Aorta (tissue), 5 donors: ENCODE measurements at regions not wholly inside any gene's neighbourhood (a gene's known extent, or its start where the extent isn't known, plus 50 kb on each side); places are given as distances from the start of the nearest gene placed in this dataset.

Experiments used
- ATAC-seq: fragments of 200-7000 bp; cut with Tn5 transposase; one replicate; pipeline ENCODE4 v1.9.1; 2022; ENCODE audit warnings: moderate library complexity; ENCODE audit not compliant: low FRiP score
- DNase-seq, 2 donors: peaks; one replicate each; pipeline ENCODE4 v3.0.0-alpha.2; 2020
- H3K27ac ChIP-seq, 2 donors: one replicate each; pipeline ENCODE4 v1.5.1; 2013; ENCODE audit warnings: low read length in 2 of 2, mild to moderate bottlenecking in 2 of 2, moderate library complexity in 2 of 2, control low read depth in 1 of 2, inconsistent platforms in 1 of 2, low read depth in 1 of 2
- H3K27me3 ChIP-seq, 2 donors: one replicate each; pipeline ENCODE4 v1.6.1; 2013; ENCODE audit warnings: control low read depth in 1 of 2, low read length in 1 of 2, mild to moderate bottlenecking in 1 of 2, moderate library complexity in 1 of 2; ENCODE audit not compliant: insufficient read depth in 2 of 2, control insufficient read depth in 1 of 2
- H3K36me3 ChIP-seq, 2 donors: one replicate each; pipeline ENCODE4 v1.6.1; 2013; ENCODE audit warnings: control low read depth in 1 of 2, low read length in 1 of 2, mild to moderate bottlenecking in 1 of 2; ENCODE audit not compliant: insufficient read depth in 2 of 2, control insufficient read depth in 1 of 2
- H3K4me1 ChIP-seq, 2 donors: one replicate each; pipeline ENCODE4 v1.6.1; 2013; ENCODE audit warnings: low read length in 2 of 2, control low read depth in 1 of 2, mild to moderate bottlenecking in 1 of 2, moderate library complexity in 1 of 2; ENCODE audit not compliant: insufficient read depth in 2 of 2, control insufficient read depth in 1 of 2
- H3K4me3 ChIP-seq, 2 donors: one replicate each; pipeline ENCODE4 v1.5.1; 2013; ENCODE audit warnings: low read length in 2 of 2, control low read depth in 1 of 2, mild to moderate bottlenecking in 1 of 2
- H3K9me3 ChIP-seq: one replicate; pipeline ENCODE4 v1.6.1; 2013; ENCODE audit warnings: mild to moderate bottlenecking, low read length; ENCODE audit not compliant: control insufficient read depth
- WGBS, 2 donors: extraction: QIAGEN DNeasy Blood & Tissue Kit; methylation state at CpG; one replicate each; pipeline ENCODE4 v1.1.7; 2013; 5-methylcytosine and 5-hydroxymethylcytosine counted together
- intact Hi-C, 2 donors: fragments of 100-400 bp; cut with DNase I; formaldehyde crosslinking; loops; one replicate each; pipeline versions ENCODE4 v1.14.2 to v1.15.0; 2022
- donor health status: healthy with polysubstance abuse.
- donor health status: Bipolar disorder and iron deficiency.
- donor health status: DM: no; HTN: no; CAD: no.
- donor health status: DM: no; HTN: no; CAD: no.
- donor health status: DM: yes; HTN: yes; CAD: no.

GRCh38 chr18:39051013-39051412 lies 1485.4 kb upstream of the CELF4 start:
- intact Hi-C loops = no loop called here

DNA sequence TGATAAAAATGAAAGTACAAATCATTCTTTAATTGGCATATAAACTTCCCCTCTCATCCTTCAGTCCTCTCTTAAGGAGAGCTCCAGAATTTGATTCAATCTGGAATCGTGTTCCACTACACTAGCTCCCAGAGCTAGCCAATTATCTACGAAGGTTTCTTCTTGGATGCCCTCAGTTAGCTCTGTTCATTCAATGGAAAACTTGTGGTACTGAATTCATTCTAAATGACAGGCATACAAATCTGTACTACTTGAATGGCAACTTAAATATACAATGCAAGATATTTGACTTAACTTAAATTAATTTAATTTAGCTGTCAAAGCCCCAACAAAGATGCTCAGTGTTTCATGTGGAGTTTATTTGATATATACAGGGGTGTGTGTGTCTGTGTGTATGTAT lies 1474.2 kb upstream of the CELF4 start:
- intact Hi-C loops = no loop called here
- Histone ChIP-seq H3K9me3 (no peaks in the 10 kb centered on the region), H3K4me1 (no peaks in the 10 kb centered on the region), H3K27ac (no peak overlapping the region), H3K27me3 (no peaks in the 10 kb centered on the region), H3K36me3 (no peaks in the 10 kb centered on the region), H3K4me3 (no peak overlapping the region)
- no peak for ATAC-seq
- no peak for DNase-seq
- whole genome bisulfite sequencing, 2 donors = 68% methylated on average over 2 of the region's 2 CpGs

More at GRCh38 chr18:39051013-39051412, 1485.4 kb upstream of the CELF4 start:
- H3K4me1 ChIP-seq = no peaks in the 10 kb centered on the region
- no peak for ATAC-seq
- H3K4me3 ChIP-seq = no peak overlapping the region
- H3K27ac ChIP-seq = no peak overlapping the region
- no peak for DNase-seq
- H3K36me3 ChIP-seq = no peaks in the 10 kb centered on the region
- no peaks in the 10 kb centered on the region for H3K27me3 ChIP-seq
- H3K9me3 ChIP-seq = no peaks in the 10 kb centered on the region

- Histone ChIP-seq H3K4me3 (no peak overlapping the region), H3K27ac (no peak overlapping the region), H3K27me3 (no peaks in the 10 kb centered on the region), H3K4me1 (no peaks in the 10 kb centered on the region), H3K36me3 (no peaks in the 10 kb centered on the region), H3K9me3 (peaks cover 1% of the 10 kb centered on the region)
- ATAC-seq (no peak), DNase-seq (no peak)
- intact Hi-C loops = no loop called here
- WGBS, 2 donors = 62 to 64% methylated on average over 2 of the region's 2 CpGs
Measured at GRCh38 chr18:39037925-39038324, 1472.3 kb upstream of the CELF4 start.

GRCh38 chr18:39033312-39033711 lies 1467.7 kb upstream of the CELF4 start:
- Histone ChIP-seq H3K36me3 (no peaks in the 10 kb centered on the region), H3K4me1 (no peaks in the 10 kb centered on the region), H3K27me3 (no peaks in the 10 kb centered on the region), H3K9me3 (peaks cover 1% of the 10 kb centered on the region), H3K4me3 (no peak overlapping the region), H3K27ac (no peak overlapping the region)
- 81 to 86% methylated on average over 1 of the region's 1 CpG for WGBS, 2 donors
- DNase-seq (no peak), ATAC-seq (no peak)
- intact Hi-C loops = no loop called here

GRCh38 chr18:39031647-39032046 lies 1466.0 kb upstream of the CELF4 start:
- Histone ChIP-seq H3K27me3 (no peaks in the 10 kb centered on the region), H3K4me1 (no peaks in the 10 kb centered on the region), H3K9me3 (peaks cover 1% of the 10 kb centered on the region), H3K27ac (no peak overlapping the region), H3K36me3 (no peaks in the 10 kb centered on the region), H3K4me3 (no peak overlapping the region)
- WGBS, 2 donors = 64 to 70% methylated on average over 3 of the region's 3 CpGs
- intact Hi-C loops = no loop called here
- no peak for DNase-seq
- no peak for ATAC-seq

- Histone ChIP-seq H3K36me3 (no peaks in the 10 kb centered on the region), H3K4me3 (no peak overlapping the region), H3K4me1 (no peaks in the 10 kb centered on the region), H3K27ac (no peak overlapping the region), H3K27me3 (no peaks in the 10 kb centered on the region), H3K9me3 (peaks cover 1% of the 10 kb centered on the region)
- intact Hi-C loops = no loop called here
- DNase-seq = no peak
- no peak for ATAC-seq
- WGBS, 2 donors = 56 to 64% methylated on average over 2 of the region's 2 CpGs
Measured at GRCh38 chr18:39030124-39030655, 1464.6 kb upstream of the CELF4 start.

- Histone ChIP-seq H3K36me3 (no peaks in the 10 kb centered on the region), H3K9me3 (no peaks in the 10 kb centered on the region), H3K27me3 (no peaks in the 10 kb centered on the region), H3K27ac (no peak overlapping the region), H3K4me1 (no peaks in the 10 kb centered on the region), H3K4me3 (no peak overlapping the region)
- WGBS, 2 donors = 51 to 72% methylated on average over 2 of the region's 2 CpGs
- ATAC-seq (no peak), DNase-seq (no peak)
- intact Hi-C loops = no loop called here
Measured at GRCh38 chr18:39025531-39025930, 1459.9 kb upstream of the CELF4 start.

- Histone ChIP-seq H3K27ac (no peak overlapping the region), H3K4me1 (no peaks in the 10 kb centered on the region), H3K36me3 (no peaks in the 10 kb centered on the region), H3K27me3 (no peaks in the 10 kb centered on the region), H3K9me3 (no peaks in the 10 kb centered on the region), H3K4me3 (no peak overlapping the region)
- intact Hi-C loops = no loop called here
- WGBS, 2 donors = 50 to 55% methylated on average over 3 of the region's 3 CpGs
- no peak for ATAC-seq
- DNase-seq = no peak
Measured at GRCh38 chr18:39019989-39020388, 1454.4 kb upstream of the CELF4 start.

GRCh38 chr18:39007031-39007902 lies 1441.7 kb upstream of the CELF4 start:
- WGBS, 2 donors = 64 to 72% methylated on average over 5 of the region's 5 CpGs
- peaks cover 4% of the 10 kb centered on the region for H3K9me3 ChIP-seq
- no peak for DNase-seq

More at GRCh38 chr18:39007031-39007902, 1441.7 kb upstream of the CELF4 start:
- intact Hi-C loops = no loop called here
- no peak for ATAC-seq
- no peaks in the 10 kb centered on the region for H3K4me1 ChIP-seq
- no peaks in the 10 kb centered on the region for H3K36me3 ChIP-seq
- no peak overlapping the region for H3K27ac ChIP-seq
- H3K27me3 ChIP-seq = no peaks in the 10 kb centered on the region
- no peak overlapping the region for H3K4me3 ChIP-seq
